Gastroesophageal sphincter (tissue), 4 donors: ENCODE measurements at regions not wholly inside any gene's neighbourhood (a gene's known extent, or its start where the extent isn't known, plus 50 kb on each side); places are given as distances from the start of the nearest gene placed in this dataset.

Source experiments
- ATAC-seq: fragments of 150-250 bp; one replicate; pipeline ENCODE4 v1.9.1; 2016; ENCODE audit warnings: mild to moderate bottlenecking, moderate library complexity
- H3K27ac ChIP-seq, 4 donors: fragments of 200-600 bp; sonication (generic) in 3 of 4; 1 replicate in 3 of 4; 2 replicates in 1 of 4; pipeline ENCODE4 v1.5.1; 2016 to 2019
- H3K27me3 ChIP-seq: fragments of 200-600 bp; sonication (generic); one replicate; pipeline ENCODE4 v1.5.1; 2019
- H3K36me3 ChIP-seq, 2 donors: fragments of 200-600 bp; sonication (generic); one replicate each; pipeline ENCODE4 v1.5.1; 2019; ENCODE audit warnings: control low read depth in 1 of 2
- H3K4me1 ChIP-seq, 3 donors: fragments of 200-600 bp; sonication (generic); 1 replicate in 2 of 3; 2 replicates in 1 of 3; pipeline ENCODE4 v1.5.1; 2016 to 2019; ENCODE audit warnings: control low read depth in 2 of 3
- H3K4me3 ChIP-seq, 2 donors: fragments of 200-600 bp; sonication (generic); one replicate each; pipeline ENCODE4 v1.5.1; 2019; ENCODE audit warnings: mild to moderate bottlenecking in 1 of 2, moderate library complexity in 1 of 2
- H3K9me3 ChIP-seq, 3 donors: fragments of 200-600 bp; sonication (generic); one replicate each; pipeline ENCODE4 v1.5.1; 2017 to 2019; ENCODE audit warnings: control low read depth in 2 of 3
- CTCF ChIP-seq, 4 experiments: fragments of 200-600 bp in 2 of 4; fragments of 450-650 bp in 2 of 4; sonication (generic) in 1 of 4; IDR thresholded peaks; one replicate each; pipeline ENCODE4 v1.5.1; 2017 to 2019; ENCODE audit warnings: antibody characterized with exemption in 4 of 4, mild to moderate bottlenecking in 2 of 4, moderate library complexity in 2 of 4
- EP300 ChIP-seq: sonication (generic); formaldehyde crosslinking; IDR thresholded peaks from one replicate; pipeline ENCODE4 v1.6.1; 2017; ENCODE audit warnings: antibody characterized with exemption, mild to moderate bottlenecking
- POLR2A ChIP-seq, 2 donors: fragments of 450-650 bp; IDR thresholded peaks; one replicate each; pipeline ENCODE4 v1.6.1; 2017; ENCODE audit warnings: antibody characterized with exemption in 2 of 2, mild to moderate bottlenecking in 2 of 2, moderate library complexity in 1 of 2
- POLR2AphosphoS5 ChIP-seq: sonication (generic); formaldehyde crosslinking; IDR thresholded peaks from one replicate; pipeline ENCODE4 v1.6.1; 2017; ENCODE audit warnings: antibody characterized with exemption
- WGBS, 2 donors: methylation state at CpG; one replicate each; pipeline ENCODE4 v1.1.5; 2018; ENCODE audit warnings: low coverage in 1 of 2; 5-methylcytosine and 5-hydroxymethylcytosine counted together

- no peak overlapping the region for H3K27ac ChIP-seq
- no peak for ATAC-seq
- H3K36me3 ChIP-seq = no peaks in the 10 kb centered on the region
- peaks cover 0 to 17% (median 0%) of the 10 kb centered on the region in 3 donors for H3K4me1 ChIP-seq
- no peaks in the 10 kb centered on the region for H3K27me3 ChIP-seq
- WGBS, 2 donors = 100% methylated on average over 2 of the region's 2 CpGs
- peaks cover 0 to 2% (median 0%) of the 10 kb centered on the region in 3 donors for H3K9me3 ChIP-seq
- no peak for TF ChIP-seq CTCF (IDR thresholded peaks at IDR 0.05)
- no peak for TF ChIP-seq POLR2AphosphoS5
- TF ChIP-seq EP300 = no peak
- TF ChIP-seq POLR2A (IDR thresholded peaks at IDR 0.05) = no peak
- H3K4me3 ChIP-seq = no peak overlapping the region
Measured at GRCh38 chr11:24091594-24091993, 405.3 kb upstream of the LUZP2 start.

- peaks cover 0 to 3% (median 0%) of the 10 kb centered on the region in 3 donors for H3K9me3 ChIP-seq
- H3K4me1 ChIP-seq = peaks cover 0 to 17% (median 0%) of the 10 kb centered on the region in 3 donors
- H3K36me3 ChIP-seq = no peaks in the 10 kb centered on the region
- ATAC-seq = no peak
- TF ChIP-seq CTCF (IDR thresholded peaks at IDR 0.05) (no peak), POLR2A (IDR thresholded peaks at IDR 0.05) (no peak), POLR2AphosphoS5 (no peak), EP300 (no peak)
- no peaks in the 10 kb centered on the region for H3K27me3 ChIP-seq
- H3K4me3 ChIP-seq = no peak overlapping the region
- WGBS, 2 donors = 6 to 31% methylated on average over 2 of the region's 2 CpGs
- no peak overlapping the region for H3K27ac ChIP-seq
Measured at GRCh38 chr11:24093375-24093774, 403.5 kb upstream of the LUZP2 start.

GRCh38 chr11:24108609-24109008, 388.2 kb upstream of the LUZP2 start:
- WGBS, 2 donors = 89 to 93% methylated on average over 3 of the region's 3 CpGs

GRCh38 chr11:24122291-24122690, 374.6 kb upstream of the LUZP2 start:
- WGBS, 2 donors = 30 to 42% methylated on average over 3 of the region's 3 CpGs
- ATAC-seq = no peak
- Histone ChIP-seq H3K27me3 (no peaks in the 10 kb centered on the region), H3K27ac (no peak overlapping the region), H3K4me1 (peaks cover 0 to 7% (median 0%) of the 10 kb centered on the region in 3 donors), H3K36me3 (no peaks in the 10 kb centered on the region), H3K4me3 (no peak overlapping the region), H3K9me3 (no peaks in the 10 kb centered on the region)
- TF ChIP-seq CTCF (IDR thresholded peaks at IDR 0.05) = no peak
- no peak for TF ChIP-seq POLR2A (IDR thresholded peaks at IDR 0.05)
- TF ChIP-seq EP300 = no peak
- TF ChIP-seq POLR2AphosphoS5 = no peak

More at GRCh38 chr11:24108609-24109008, 388.2 kb upstream of the LUZP2 start:
- no peaks in the 10 kb centered on the region for H3K36me3 ChIP-seq
- no peaks in the 10 kb centered on the region for H3K4me1 ChIP-seq
- H3K27ac ChIP-seq = no peak overlapping the region
- no peak for ATAC-seq
- no peak overlapping the region for H3K4me3 ChIP-seq
- no peak for TF ChIP-seq POLR2A (IDR thresholded peaks at IDR 0.05)
- TF ChIP-seq POLR2AphosphoS5 = no peak
- TF ChIP-seq EP300 = no peak
- no peak for TF ChIP-seq CTCF (IDR thresholded peaks at IDR 0.05)
- peaks cover 0 to 23% (median 0%) of the 10 kb centered on the region in 3 donors for H3K9me3 ChIP-seq
- no peaks in the 10 kb centered on the region for H3K27me3 ChIP-seq

GRCh38 chr11:24124876-24125275, 372.0 kb upstream of the LUZP2 start:
- ATAC-seq = no peak

More at GRCh38 chr11:24124876-24125275, 372.0 kb upstream of the LUZP2 start:
- no peaks in the 10 kb centered on the region for H3K27me3 ChIP-seq
- H3K4me3 ChIP-seq = no peak overlapping the region
- peaks cover 0 to 7% (median 0%) of the 10 kb centered on the region in 3 donors for H3K4me1 ChIP-seq
- TF ChIP-seq POLR2AphosphoS5 = no peak
- no peak overlapping the region for H3K27ac ChIP-seq
- 50 to 63% methylated on average over 3 to 4 of the region's 4 CpGs for WGBS, 2 donors
- no peaks in the 10 kb centered on the region for H3K9me3 ChIP-seq
- H3K36me3 ChIP-seq = no peaks in the 10 kb centered on the region
